Thyroid gland (tissue), 4 donors: ENCODE measurements at regions not wholly inside any gene's neighbourhood (a gene's known extent, or its start where the extent isn't known, plus 50 kb on each side); places are given as distances from the start of the nearest gene placed in this dataset.

Experiments
- CTCF ChIP-seq, 6 experiments: fragments of 200-600 bp in 3 of 6; fragments of 450-650 bp in 3 of 6; sonication (generic) in 3 of 6; IDR thresholded peaks; one replicate each; pipeline ENCODE4 v1.5.1; 2016 to 2019; ENCODE audit warnings: antibody characterized with exemption in 6 of 6, mild to moderate bottlenecking in 2 of 6, inconsistent platforms in 1 of 6, moderate library complexity in 1 of 6
- POLR2A ChIP-seq, 2 donors: fragments of 450-650 bp; IDR thresholded peaks; one replicate each; pipeline ENCODE4 v1.6.1; 2017; ENCODE audit warnings: antibody characterized with exemption in 2 of 2, mild to moderate bottlenecking in 2 of 2, moderate library complexity in 1 of 2

GRCh38 chr4:66658809-66659208 is 886.5 kb downstream of the CENPC start:
- TF ChIP-seq POLR2A (IDR thresholded peaks at IDR 0.05) (no peak), CTCF (IDR thresholded peaks at IDR 0.05) (no peak)
